ENCODE measurements at regions not wholly inside any gene's neighbourhood (a gene's known extent, or its start where the extent isn't known, plus 50 kb on each side); places are given as distances from the start of the nearest gene placed in this dataset.

DNA sequence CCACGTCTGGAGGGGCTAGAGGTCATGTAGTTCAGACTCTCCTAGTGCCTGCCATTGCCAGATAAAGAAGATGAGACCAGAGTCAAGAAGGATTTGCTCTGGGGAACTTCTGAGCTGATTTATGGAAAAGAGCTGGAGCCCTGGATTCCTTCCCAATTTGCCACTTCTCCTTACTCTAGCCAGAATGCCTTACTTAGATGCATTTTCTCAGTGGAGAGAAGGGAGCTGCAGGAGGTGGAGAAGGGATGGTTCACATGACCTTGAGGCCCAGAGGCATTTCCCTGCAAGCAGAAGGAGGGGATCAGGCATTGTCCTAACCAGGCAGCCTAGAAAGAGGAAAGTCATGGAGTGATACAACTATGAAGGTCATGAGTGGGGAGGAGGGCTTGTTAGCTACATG lies 122.2 kb downstream of the UNC5CL start:
- WGBS: 80% methylated on average over 1 of the region's 1 CpG
- Histone ChIP-seq H3K27ac (replicated peaks in 1 of 4) (no peak overlapping the region), H3K4me3 (no peak overlapping the region), H3K36me3 (no peaks in the 10 kb centered on the region), H3K9me3 (no peaks in the 10 kb centered on the region), H3K4me1 (peaks cover 0 to 4% (median 0%) of the 10 kb centered on the region in 4 donors), H3K27me3 (no peaks in the 10 kb centered on the region)
- no peak for DNase-seq (ENCODE audit: extremely low spot score)
- intact Hi-C loops (cut with DNase I): no loop called here
- TF ChIP-seq POLR2AphosphoS5 (IDR thresholded peaks at IDR 0.05) (no peak), POLR2A (IDR thresholded peaks at IDR 0.05; ENCODE audit: low read depth) (no peak), EP300 (IDR thresholded peaks at IDR 0.05) (no peak)
- TF ChIP-seq, protein P1, sequence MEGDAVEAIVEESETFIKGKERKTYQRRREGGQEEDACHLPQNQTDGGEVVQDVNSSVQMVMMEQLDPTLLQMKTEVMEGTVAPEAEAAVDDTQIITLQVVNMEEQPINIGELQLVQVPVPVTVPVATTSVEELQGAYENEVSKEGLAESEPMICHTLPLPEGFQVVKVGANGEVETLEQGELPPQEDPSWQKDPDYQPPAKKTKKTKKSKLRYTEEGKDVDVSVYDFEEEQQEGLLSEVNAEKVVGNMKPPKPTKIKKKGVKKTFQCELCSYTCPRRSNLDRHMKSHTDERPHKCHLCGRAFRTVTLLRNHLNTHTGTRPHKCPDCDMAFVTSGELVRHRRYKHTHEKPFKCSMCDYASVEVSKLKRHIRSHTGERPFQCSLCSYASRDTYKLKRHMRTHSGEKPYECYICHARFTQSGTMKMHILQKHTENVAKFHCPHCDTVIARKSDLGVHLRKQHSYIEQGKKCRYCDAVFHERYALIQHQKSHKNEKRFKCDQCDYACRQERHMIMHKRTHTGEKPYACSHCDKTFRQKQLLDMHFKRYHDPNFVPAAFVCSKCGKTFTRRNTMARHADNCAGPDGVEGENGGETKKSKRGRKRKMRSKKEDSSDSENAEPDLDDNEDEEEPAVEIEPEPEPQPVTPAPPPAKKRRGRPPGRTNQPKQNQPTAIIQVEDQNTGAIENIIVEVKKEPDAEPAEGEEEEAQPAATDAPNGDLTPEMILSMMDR (IDR thresholded peaks at IDR 0.05): no peak

DNA sequence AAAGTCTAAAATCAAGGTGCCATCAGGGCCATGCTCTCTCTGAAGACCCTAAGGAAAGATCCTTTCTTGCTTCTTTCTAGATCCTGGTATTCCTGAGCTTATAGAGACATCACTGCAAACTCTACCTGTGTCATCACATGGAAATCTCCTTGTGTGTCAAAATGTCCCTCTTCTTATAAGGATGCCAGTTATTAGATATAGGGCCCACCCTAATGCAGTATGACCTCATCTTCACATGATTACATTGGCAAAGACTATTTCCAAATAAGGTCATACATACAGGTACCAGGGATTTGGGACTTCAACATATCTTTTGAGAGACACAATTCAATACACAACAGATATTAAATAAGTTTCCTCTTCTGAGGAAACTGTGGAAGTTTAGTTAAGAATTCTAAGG lies 123.9 kb downstream of the UNC5CL start:
- H3K4me3 ChIP-seq: no peak overlapping the region
- no peak for DNase-seq (ENCODE audit: extremely low spot score)
- H3K27me3 ChIP-seq: no peaks in the 10 kb centered on the region
- no peaks in the 10 kb centered on the region for H3K36me3 ChIP-seq
- H3K4me1 ChIP-seq: peaks cover 0 to 4% (median 0%) of the 10 kb centered on the region in 4 donors
- no peak overlapping the region for H3K27ac ChIP-seq (replicated peaks in 1 of 4)
- TF ChIP-seq EP300 (IDR thresholded peaks at IDR 0.05) (no peak), POLR2A (IDR thresholded peaks at IDR 0.05; ENCODE audit: low read depth) (no peak), POLR2AphosphoS5 (IDR thresholded peaks at IDR 0.05) (no peak)
- TF ChIP-seq, protein P1 (IDR thresholded peaks at IDR 0.05): no peak
- H3K9me3 ChIP-seq: no peaks in the 10 kb centered on the region
- intact Hi-C loops (cut with DNase I): no loop called here

DNA sequence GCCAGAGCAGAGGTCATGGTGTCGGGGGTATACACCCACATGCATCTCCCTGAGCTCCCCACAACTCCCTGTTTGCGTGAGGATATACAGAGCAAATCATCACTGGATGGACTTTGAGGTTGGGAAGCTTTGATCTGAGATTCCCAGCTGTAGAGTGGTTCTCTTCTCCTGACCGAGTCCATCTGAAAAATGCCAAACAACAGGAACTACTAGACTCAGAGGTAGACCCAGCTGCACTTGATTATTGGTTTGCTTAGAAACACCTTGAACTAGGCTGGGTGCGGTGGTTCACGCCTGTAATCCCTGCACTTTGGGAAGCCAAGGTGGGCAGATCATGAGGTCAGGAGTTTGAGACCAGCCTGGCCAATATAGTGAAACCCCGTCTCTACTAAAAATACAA lies 125.0 kb downstream of the UNC5CL start:
- TF ChIP-seq POLR2AphosphoS5 (IDR thresholded peaks at IDR 0.05): no peak
- TF ChIP-seq, protein P1 (IDR thresholded peaks at IDR 0.05): no peak
- TF ChIP-seq POLR2A (IDR thresholded peaks at IDR 0.05; ENCODE audit: low read depth): no peak
- TF ChIP-seq EP300 (IDR thresholded peaks at IDR 0.05): no peak
- DNase-seq (ENCODE audit: extremely low spot score): no peak
- Histone ChIP-seq H3K9me3 (no peaks in the 10 kb centered on the region), H3K4me3 (no peak overlapping the region), H3K36me3 (no peaks in the 10 kb centered on the region), H3K27ac (replicated peaks in 1 of 4) (no peak overlapping the region), H3K27me3 (no peaks in the 10 kb centered on the region), H3K4me1 (peaks cover 0 to 4% (median 0%) of the 10 kb centered on the region in 4 donors)
- 93% methylated on average over 6 of the region's 6 CpGs for WGBS
- intact Hi-C loops (cut with DNase I): no loop called here

DNA sequence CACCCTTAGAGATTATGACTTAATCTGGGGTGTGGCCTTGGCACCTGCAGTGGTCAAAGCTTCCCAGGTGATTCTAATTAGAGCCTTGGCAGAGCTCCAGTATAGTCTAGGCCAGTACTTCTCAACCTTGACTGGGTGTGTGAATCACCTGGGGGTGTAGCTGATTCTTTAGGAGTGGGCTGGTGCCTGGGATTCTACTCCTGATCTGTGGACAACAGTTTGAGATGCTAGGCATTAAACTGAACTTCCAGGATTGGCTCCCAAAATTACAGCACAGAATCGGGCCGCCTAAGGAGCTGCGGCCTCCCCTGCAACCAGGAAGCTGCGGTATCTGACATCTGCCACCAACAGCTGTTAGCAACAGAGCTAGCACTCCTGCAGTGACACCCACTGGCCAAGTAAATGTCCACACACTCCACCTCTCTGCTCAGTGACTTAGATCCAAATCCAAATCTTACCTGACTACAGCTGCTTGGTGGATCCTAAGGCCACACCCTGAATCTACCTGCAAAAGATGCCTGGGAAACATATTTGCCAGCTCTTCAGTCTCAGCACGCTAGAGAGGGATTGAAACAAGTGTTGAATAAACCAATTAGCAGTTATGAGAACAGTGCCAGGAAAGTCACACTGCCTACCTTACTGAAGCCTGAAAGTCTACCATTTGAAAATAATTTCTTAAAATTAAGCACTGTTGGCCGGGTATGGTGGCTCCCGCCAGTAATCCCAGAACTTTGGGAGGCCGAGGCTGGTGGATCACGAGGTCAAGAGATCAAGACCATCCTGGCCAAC lies 126.7 kb downstream of the UNC5CL start:
- Histone ChIP-seq H3K36me3 (no peaks in the 10 kb centered on the region), H3K4me3 (no peak overlapping the region), H3K4me1 (peaks cover 3 to 8% (median 5%) of the 10 kb centered on the region in 4 donors), H3K9me3 (no peaks in the 10 kb centered on the region), H3K27ac (replicated peaks in 1 of 4) (no peak overlapping the region), H3K27me3 (no peaks in the 10 kb centered on the region)
- no peak for DNase-seq (ENCODE audit: extremely low spot score)
- WGBS: 73% methylated on average over 6 of the region's 9 CpGs
- no peak for TF ChIP-seq POLR2AphosphoS5 (IDR thresholded peaks at IDR 0.05)
- TF ChIP-seq, protein P1 (IDR thresholded peaks at IDR 0.05): peak; percentile 43 to 47 (median 45)
- intact Hi-C loops (cut with DNase I): no loop called here
